ENCODE measurements at regions not wholly inside any gene's neighbourhood (a gene's known extent, or its start where the extent isn't known, plus 50 kb on each side); places are given as distances from the start of the nearest gene placed in this dataset.

GRCh38 chr3:1015826-1016225 lies 77.0 kb upstream of the CNTN6 start:
- TF ChIP-seq YY1 (IDR thresholded peaks at IDR 0.05; ENCODE audit: insufficient read depth, insufficient read length): no peak
- no peak for TF ChIP-seq ZNF274 (IDR thresholded peaks at IDR 0.05; ENCODE audit: low read depth, low read length)
- no peak for TF ChIP-seq SUZ12 (IDR thresholded peaks at IDR 0.05; ENCODE audit: extremely low read depth, insufficient read depth, insufficient read length)

Data from NT2/D1 (cell line).